ENCODE measurements at regions not wholly inside any gene's neighbourhood (a gene's known extent, or its start where the extent isn't known, plus 50 kb on each side); places are given as distances from the start of the nearest gene placed in this dataset.

GRCh38 chr18:79626905-79627749 lies 52.5 kb upstream of the CTDP1 start:
- no peak for DNase-seq

DNA sequence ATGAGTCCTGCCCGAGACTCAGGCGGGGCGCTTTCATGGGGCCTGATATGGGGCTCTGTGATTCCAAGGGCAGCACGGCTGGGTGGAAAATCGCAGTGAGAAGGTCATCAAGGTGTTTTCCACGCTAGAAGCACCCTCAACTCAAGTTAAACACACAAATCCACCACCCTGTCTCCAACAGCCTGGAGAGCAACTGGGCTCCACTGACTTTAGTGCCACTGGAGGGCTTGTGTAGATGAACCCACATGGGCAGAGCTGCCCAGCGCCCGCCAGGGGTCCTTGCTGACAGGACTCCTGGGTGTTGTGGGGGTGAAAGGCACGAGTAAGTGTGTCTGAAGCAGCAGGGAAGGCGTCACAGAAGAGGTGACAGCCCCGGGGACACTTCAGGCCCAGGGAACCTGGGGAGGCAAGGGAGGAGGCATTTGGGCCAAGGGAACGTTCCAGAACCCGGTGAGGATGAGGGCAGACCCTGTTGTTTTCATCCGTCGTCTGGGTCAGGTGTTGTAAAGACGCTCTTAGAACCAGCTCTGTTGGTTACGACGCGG lies 51.8 kb upstream of the CTDP1 start:
- no peak for DNase-seq

GRCh38 chr18:79628416-79629248 lies 51.0 kb upstream of the CTDP1 start:
- DNase-seq = no peak

GRCh38 chr18:79629249-79629558 lies 50.4 kb upstream of the CTDP1 start:
- no peak for DNase-seq

GRCh38 chr18:79629606-79630005 lies 50.0 kb upstream of the CTDP1 start:
- no peak for DNase-seq

Measured in hypothalamus (tissue), 51 donors.